OCI-LY7 (cell line): ENCODE measurements at regions not wholly inside any gene's neighbourhood (a gene's known extent, or its start where the extent isn't known, plus 50 kb on each side); places are given as distances from the start of the nearest gene placed in this dataset.

Source experiments
- BruUV-seq: library from RNA; stranded (reverse); fragments of 400-500 nt; replicated peaks from 2 replicates; lab custom pipeline; 2021; lab: Mats Ljungman, UMichigan
- CTCF ChIA-PET: fragments of 300-600 bp; sonication (Branson Sonifier 250); formaldehyde crosslinking; loops from one replicate; lab custom pipeline; 2022; ENCODE audit warnings: antibody characterized with exemption; ENCODE audit not compliant: unreplicated experiment; lab: Charles Lee
- POLR2A ChIA-PET: fragments of 300-600 bp; sonication (Branson Sonifier 250); formaldehyde crosslinking; loops from one replicate; lab custom pipeline; 2022; ENCODE audit warnings: antibody characterized with exemption; lab: Charles Lee
- DNase-seq: peaks from one replicate; pipeline ENCODE4 v3.0.0-alpha.2; 2015; ENCODE audit warnings: low spot score
- H2AFZ ChIP-seq: fragments of 200-600 bp; sonication (generic), shearing (Covaris generic); 2 replicates; pipeline ENCODE4 v1.6.1; 2014; ENCODE audit warnings: mild to moderate bottlenecking, antibody characterized with exemption, low read length, moderate library complexity
- H3K27ac ChIP-seq: fragments of 200-600 bp; sonication (generic); 2 replicates; pipeline ENCODE4 v1.5.1; 2014; ENCODE audit warnings: mixed run types, low read depth, mild to moderate bottlenecking, moderate library complexity, low read length, inconsistent platforms; ENCODE audit not compliant: poor library complexity, severe bottlenecking
- H3K36me3 ChIP-seq: fragments of 200-600 bp; sonication (generic); 2 replicates; pipeline ENCODE4 v1.6.1; 2014; ENCODE audit warnings: mild to moderate bottlenecking, antibody characterized with exemption, low read length, moderate library complexity, mixed read lengths; ENCODE audit not compliant: insufficient read depth
- H3K4me1 ChIP-seq: fragments of 200-600 bp; sonication (generic); 2 replicates; pipeline ENCODE4 v1.5.1; 2014; ENCODE audit warnings: mild to moderate bottlenecking, low read length; ENCODE audit not compliant: insufficient read depth, poor library complexity, severe bottlenecking
- H3K4me2 ChIP-seq: fragments of 200-600 bp; sonication (generic); 2 replicates; pipeline ENCODE4 v1.6.1; 2014; ENCODE audit warnings: mild to moderate bottlenecking, low read length
- H3K4me3 ChIP-seq: fragments of 200-600 bp; sonication (generic); 2 replicates; pipeline ENCODE4 v1.5.1; 2014; ENCODE audit warnings: mild to moderate bottlenecking, low read depth, low read length; ENCODE audit not compliant: poor library complexity, severe bottlenecking
- H3K79me2 ChIP-seq: fragments of 200-600 bp; sonication (generic); 2 replicates; pipeline ENCODE4 v1.6.1; 2016; ENCODE audit warnings: low read depth, mild to moderate bottlenecking, low read length, moderate library complexity, mixed read lengths; ENCODE audit not compliant: insufficient read depth
- H3K9me2 ChIP-seq: fragments of 200-600 bp; sonication (generic); 2 replicates; pipeline ENCODE4 v1.6.1; 2016; ENCODE audit warnings: mild to moderate bottlenecking, low read length, mixed read lengths; ENCODE audit not compliant: insufficient read depth
- H3K9me3 ChIP-seq: fragments of 200-600 bp; sonication (generic); 2 replicates; pipeline ENCODE4 v1.6.1; 2014; ENCODE audit warnings: mild to moderate bottlenecking, mixed run types, low read length, mixed read lengths
- H4K20me1 ChIP-seq: fragments of 200-600 bp; sonication (generic); 2 replicates; pipeline ENCODE4 v1.6.1; 2014; ENCODE audit warnings: mild to moderate bottlenecking, antibody characterized with exemption, low read length, moderate library complexity, mixed read lengths; ENCODE audit not compliant: insufficient read depth
- EZH2phosphoT487 ChIP-seq: fragments of 200-600 bp; sonication (generic); IDR thresholded peaks from 2 replicates; pipeline ENCODE4 v1.6.1; 2018; ENCODE audit warnings: low read depth, borderline replicate concordance, mild to moderate bottlenecking, mixed run types, antibody characterized with exemption, low read length, moderate library complexity, mixed read lengths
- intact Hi-C: fragments of 100-400 bp; cut with micrococcal nuclease; formaldehyde crosslinking; loops from one replicate; pipeline ENCODE4 v1.10.0; 2022; ENCODE audit not compliant: unreplicated experiment
- TF ChIP-seq, protein P1 (sequence below): fragments of 200-600 bp; sonication (generic); conservative IDR thresholded peaks from 2 replicates; pipeline ENCODE4 v1.5.1; 2014; ENCODE audit warnings: mild to moderate bottlenecking, antibody characterized with exemption, low read length, moderate library complexity, mixed read lengths

DNA sequence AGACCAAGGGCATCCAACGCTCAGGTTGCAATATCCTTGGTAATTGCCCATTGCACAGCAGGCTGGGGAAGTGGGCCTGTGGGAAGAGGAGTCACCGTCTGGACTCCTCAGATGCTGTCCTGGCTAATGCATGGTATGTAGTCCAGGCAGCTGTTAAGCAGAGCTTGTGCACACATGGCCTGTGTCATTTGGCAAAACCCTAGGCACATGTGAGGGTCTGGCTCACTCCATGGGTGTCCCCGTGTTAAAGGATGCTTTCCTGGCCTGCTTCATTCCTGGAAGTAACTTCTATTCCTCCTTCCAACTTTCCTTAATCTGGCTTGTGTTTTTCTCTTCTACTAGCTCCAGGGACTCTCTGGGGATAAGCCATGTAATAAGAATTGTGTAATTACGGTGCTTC lies 378.0 kb upstream of the CA10 start:
- Histone ChIP-seq H3K4me1 (no peaks in the 10 kb centered on the region), H3K79me2 (no peaks in the 10 kb centered on the region), H2AFZ (no peak overlapping the region), H4K20me1 (no peaks in the 10 kb centered on the region), H3K4me3 (no peak overlapping the region), H3K9me3 (no peaks in the 10 kb centered on the region), H3K9me2 (no peaks in the 10 kb centered on the region), H3K36me3 (no peaks in the 10 kb centered on the region), H3K27ac (no peak overlapping the region), H3K4me2 (no peak overlapping the region)
- ChIA-PET POLR2A (no interaction called here), CTCF (no interaction called here)
- DNase-seq: no peak
- no peak for TF ChIP-seq EZH2phosphoT487
- TF ChIP-seq, protein P1, sequence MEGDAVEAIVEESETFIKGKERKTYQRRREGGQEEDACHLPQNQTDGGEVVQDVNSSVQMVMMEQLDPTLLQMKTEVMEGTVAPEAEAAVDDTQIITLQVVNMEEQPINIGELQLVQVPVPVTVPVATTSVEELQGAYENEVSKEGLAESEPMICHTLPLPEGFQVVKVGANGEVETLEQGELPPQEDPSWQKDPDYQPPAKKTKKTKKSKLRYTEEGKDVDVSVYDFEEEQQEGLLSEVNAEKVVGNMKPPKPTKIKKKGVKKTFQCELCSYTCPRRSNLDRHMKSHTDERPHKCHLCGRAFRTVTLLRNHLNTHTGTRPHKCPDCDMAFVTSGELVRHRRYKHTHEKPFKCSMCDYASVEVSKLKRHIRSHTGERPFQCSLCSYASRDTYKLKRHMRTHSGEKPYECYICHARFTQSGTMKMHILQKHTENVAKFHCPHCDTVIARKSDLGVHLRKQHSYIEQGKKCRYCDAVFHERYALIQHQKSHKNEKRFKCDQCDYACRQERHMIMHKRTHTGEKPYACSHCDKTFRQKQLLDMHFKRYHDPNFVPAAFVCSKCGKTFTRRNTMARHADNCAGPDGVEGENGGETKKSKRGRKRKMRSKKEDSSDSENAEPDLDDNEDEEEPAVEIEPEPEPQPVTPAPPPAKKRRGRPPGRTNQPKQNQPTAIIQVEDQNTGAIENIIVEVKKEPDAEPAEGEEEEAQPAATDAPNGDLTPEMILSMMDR: no peak
- no TSS peak for BruUV-seq
- intact Hi-C loops: no loop called here

DNA sequence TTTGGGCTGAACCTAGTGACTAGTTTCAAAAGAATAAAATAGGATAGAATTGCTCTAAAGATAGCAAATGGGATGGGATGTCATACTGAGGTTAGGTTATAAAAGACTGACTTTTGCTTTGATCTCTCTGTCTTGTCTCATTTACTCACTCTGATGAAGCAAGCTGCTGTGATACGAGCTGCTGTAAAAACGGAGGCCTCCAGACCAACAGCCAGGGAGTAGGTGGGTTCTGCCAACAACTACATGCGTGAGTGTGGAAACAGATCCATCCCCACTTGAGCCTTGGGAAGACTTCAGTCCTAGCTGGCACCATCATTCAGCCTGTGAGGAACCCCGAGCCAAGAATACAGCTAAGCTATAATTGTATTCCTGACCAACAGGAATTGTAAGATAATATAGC lies 373.9 kb upstream of the CA10 start:
- Histone ChIP-seq H3K4me2 (no peak overlapping the region), H3K79me2 (no peaks in the 10 kb centered on the region), H3K9me3 (no peaks in the 10 kb centered on the region), H3K36me3 (no peaks in the 10 kb centered on the region), H3K9me2 (no peaks in the 10 kb centered on the region), H3K4me3 (no peak overlapping the region), H3K27ac (no peak overlapping the region), H2AFZ (no peak overlapping the region), H3K4me1 (no peaks in the 10 kb centered on the region), H4K20me1 (no peaks in the 10 kb centered on the region)
- DNase-seq: no peak
- no TSS peak for BruUV-seq
- CTCF ChIA-PET: no interaction called here
- intact Hi-C loops: no loop called here
- POLR2A ChIA-PET: interaction anchor here (0.6 kb wide), 1 partner anchor 17 kb away, joined by 3 read pairs; no protein-coding TSS in a partner anchor
- TF ChIP-seq, protein P1: no peak
- no peak for TF ChIP-seq EZH2phosphoT487

- ChIA-PET CTCF (no interaction called here), POLR2A (no interaction called here)
Observed at GRCh38 chr17:52524096-52524637, 365.7 kb upstream of the CA10 start.

More at GRCh38 chr17:52524096-52524637, 365.7 kb upstream of the CA10 start:
- DNase-seq: no peak
- H3K9me3 ChIP-seq: no peaks in the 10 kb centered on the region
- H2AFZ ChIP-seq: no peak overlapping the region
- BruUV-seq: no TSS peak
- no peaks in the 10 kb centered on the region for H4K20me1 ChIP-seq
- TF ChIP-seq, protein P1: no peak
- no peak for TF ChIP-seq EZH2phosphoT487
- intact Hi-C loops: no loop called here
- no peaks in the 10 kb centered on the region for H3K4me1 ChIP-seq
- H3K27ac ChIP-seq: no peak overlapping the region
- no peaks in the 10 kb centered on the region for H3K79me2 ChIP-seq
- H3K4me3 ChIP-seq: no peak overlapping the region
- no peaks in the 10 kb centered on the region for H3K36me3 ChIP-seq
- H3K9me2 ChIP-seq: no peaks in the 10 kb centered on the region
- no peak overlapping the region for H3K4me2 ChIP-seq
